GM19395 (cell line): ENCODE measurements at regions not wholly inside any gene's neighbourhood (a gene's known extent, or its start where the extent isn't known, plus 50 kb on each side); places are given as distances from the start of the nearest gene placed in this dataset.
"Not testable (repeated sequence)": the region's sequence is repeated elsewhere in the genome, so short reads cannot be mapped to it uniquely, and the experiment has no call there.

ENCODE experiments used
- ATAC-seq: cut with Tn5 transposase; IDR thresholded peaks from one replicate; pipeline ENCODE4 v1.9.1; 2021; ENCODE audit warnings: mild to moderate bottlenecking, moderate library complexity; ENCODE audit not compliant: unreplicated experiment

DNA sequence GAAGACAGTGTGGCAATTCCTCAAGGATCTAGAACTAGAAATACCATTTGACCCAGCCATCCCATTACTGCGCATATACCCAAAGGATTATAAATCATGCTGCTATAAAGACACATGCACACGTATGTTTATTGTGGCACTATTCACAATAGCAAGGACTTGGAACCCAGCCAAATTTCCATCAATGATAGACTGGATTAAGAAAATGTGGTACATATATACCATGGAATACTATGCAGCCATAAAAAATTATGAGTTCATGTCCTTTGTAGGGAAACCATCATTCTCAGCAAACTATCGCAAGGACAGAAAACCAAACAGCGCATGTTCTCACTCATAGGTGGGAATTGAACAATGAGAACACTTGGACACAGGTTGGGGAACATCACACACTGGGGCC, 729.6 kb upstream of the ARPP21 start:
- not testable (repeated sequence) for ATAC-seq

DNA sequence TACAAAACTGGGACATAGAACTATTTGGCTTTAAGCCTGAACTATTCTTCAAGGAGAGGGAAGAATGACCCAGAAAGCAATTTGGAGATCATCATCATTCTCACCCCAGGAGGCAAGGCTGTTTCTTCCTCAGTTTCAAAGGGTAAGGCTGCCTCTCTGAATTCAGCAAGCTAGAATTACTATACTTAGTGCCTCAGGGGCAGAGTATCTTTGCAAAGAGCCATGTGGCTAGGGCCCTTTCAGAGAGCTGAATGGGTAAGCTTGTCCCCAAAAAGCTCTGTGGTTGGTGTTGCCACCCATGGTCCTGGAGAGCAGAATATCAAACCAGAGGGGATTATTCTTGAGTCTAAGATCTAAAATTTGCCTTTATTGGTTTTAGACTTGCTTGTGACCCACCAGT, 720.3 kb upstream of the ARPP21 start:
- ATAC-seq = no peak

GRCh38 chr3:34920806-34921205, 718.5 kb upstream of the ARPP21 start:
- no peak for ATAC-seq

- no peak for ATAC-seq
These were observed 714.4 kb upstream of the ARPP21 start for GRCh38 chr3:34924961-34925360.

GRCh38 chr3:34925851-34926250, 713.5 kb upstream of the ARPP21 start:
- ATAC-seq = no peak

- ATAC-seq = no peak
These were observed 710.3 kb upstream of the ARPP21 start for GRCh38 chr3:34929036-34929435.

- ATAC-seq = no peak
These were observed 704.7 kb upstream of the ARPP21 start for GRCh38 chr3:34934660-34935059.

DNA sequence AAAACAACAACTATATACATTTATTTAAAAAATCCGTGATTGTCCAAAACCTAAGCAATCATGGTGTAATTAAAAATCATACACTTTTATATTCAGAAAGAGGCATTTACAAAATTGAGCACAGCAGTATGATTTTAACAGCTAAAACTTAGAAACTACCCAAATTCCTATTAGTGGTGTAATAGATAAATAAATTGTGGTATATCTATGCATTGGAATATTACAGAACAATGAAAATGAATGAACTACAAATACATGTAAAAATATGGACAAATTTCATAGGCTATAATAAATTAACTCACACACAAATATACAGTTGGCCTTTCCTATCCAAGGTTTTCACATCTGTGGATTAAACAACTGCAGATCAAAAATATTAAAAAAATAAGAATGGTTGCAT, 700.5 kb upstream of the ARPP21 start:
- no peak for ATAC-seq

GRCh38 chr3:34942256-34942655, 697.1 kb upstream of the ARPP21 start:
- ATAC-seq = no peak

- no peak for ATAC-seq
These were observed 691.5 kb upstream of the ARPP21 start for GRCh38 chr3:34947834-34948233.

DNA sequence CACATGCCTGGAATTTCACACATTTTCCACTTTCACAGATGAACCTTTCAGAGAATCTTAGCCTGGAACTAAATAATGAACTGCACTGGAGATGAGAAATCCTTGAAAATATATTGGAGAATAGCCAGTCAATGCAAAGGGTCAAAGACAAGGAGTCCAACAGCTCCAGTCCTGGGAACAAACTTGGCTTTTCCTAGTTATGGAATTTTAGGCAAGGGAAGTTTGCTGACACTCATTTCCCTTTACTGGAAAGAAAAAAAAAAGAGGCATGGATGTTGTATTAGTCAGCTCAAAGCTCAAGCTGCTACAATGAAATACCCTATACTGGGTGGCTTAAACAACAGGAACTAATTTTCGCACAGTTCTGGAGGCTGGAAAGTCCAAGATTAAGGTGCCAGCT, 690.8 kb upstream of the ARPP21 start:
- no peak for ATAC-seq

DNA sequence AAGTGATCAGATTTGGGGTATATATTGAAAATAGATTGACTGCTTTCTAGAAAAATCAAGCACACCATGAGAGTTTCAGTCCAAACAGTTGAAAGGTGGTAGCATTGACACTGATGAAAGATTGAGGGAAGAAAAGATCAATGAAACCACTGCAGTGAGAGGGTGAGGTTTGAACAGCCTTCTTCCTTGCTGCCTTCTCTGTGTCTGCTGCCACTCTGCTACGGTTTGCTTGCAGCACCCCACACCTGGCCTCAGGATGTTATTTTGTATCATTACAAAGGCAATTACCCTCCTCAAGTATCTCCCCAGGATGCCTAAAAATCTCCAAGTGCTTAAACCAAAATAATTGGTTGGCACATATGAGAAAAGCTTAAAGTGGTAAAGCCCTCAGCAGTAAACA, 683.6 kb upstream of the ARPP21 start:
- ATAC-seq = no peak

GRCh38 chr3:34956511-34956910, 682.8 kb upstream of the ARPP21 start:
- ATAC-seq = no peak

GRCh38 chr3:34957677-34958076, 681.6 kb upstream of the ARPP21 start:
- no peak for ATAC-seq

GRCh38 chr3:34969513-34969912, 669.8 kb upstream of the ARPP21 start:
- ATAC-seq = no peak

DNA sequence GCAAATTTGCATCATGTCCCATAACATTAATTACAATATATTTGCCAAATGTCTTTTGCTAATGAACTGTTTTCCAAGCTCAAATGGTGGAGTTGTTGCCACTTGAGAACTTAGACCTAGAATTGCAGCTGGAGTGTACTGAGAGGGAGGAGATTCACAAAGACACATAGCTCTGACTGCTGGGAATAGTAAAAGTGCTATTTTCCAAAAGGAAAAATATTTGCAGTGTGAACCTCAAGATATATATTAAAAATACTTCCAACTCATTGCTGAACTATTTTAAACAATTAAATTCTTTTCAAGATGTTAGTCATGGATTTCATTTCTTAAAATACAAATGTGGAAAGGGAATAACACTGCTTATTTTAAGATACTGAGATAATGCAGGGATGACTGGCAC, 666.8 kb upstream of the ARPP21 start:
- no peak for ATAC-seq

GRCh38 chr3:34973586-34973985, 665.7 kb upstream of the ARPP21 start:
- no peak for ATAC-seq

- ATAC-seq = no peak
These were observed 655.7 kb upstream of the ARPP21 start for GRCh38 chr3:34983631-34984030.

GRCh38 chr3:34988296-34988695, 651.0 kb upstream of the ARPP21 start:
- ATAC-seq = no peak

DNA sequence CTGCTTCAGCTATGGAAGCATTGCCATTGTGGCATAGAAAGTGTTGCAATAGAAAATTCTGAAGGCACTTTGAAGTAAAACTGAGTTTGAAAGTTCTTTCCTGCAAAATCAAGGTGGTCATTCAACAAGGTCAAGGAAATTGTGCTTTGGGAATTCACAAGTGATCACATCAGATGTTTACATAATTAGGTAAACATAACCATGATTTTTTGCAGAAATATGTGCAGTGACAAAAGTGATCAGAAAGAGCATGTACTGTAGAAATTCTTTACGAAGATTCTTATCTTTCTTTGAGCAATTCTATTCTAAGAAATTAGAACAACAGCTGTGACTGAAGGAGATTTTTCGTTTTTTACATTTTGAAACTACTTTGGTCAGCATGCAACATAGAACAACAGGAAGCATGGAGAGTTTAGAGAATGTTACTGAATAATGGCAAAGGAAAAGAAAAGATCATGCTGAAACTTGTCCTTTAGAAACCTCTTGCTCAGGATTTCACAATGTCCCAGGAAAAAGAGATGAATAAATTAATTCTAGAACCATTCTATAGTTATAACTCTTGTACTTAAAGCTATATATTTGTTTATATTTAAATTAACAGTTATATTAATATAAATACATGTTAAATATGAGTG, 643.4 kb upstream of the ARPP21 start:
- ATAC-seq = no peak

DNA sequence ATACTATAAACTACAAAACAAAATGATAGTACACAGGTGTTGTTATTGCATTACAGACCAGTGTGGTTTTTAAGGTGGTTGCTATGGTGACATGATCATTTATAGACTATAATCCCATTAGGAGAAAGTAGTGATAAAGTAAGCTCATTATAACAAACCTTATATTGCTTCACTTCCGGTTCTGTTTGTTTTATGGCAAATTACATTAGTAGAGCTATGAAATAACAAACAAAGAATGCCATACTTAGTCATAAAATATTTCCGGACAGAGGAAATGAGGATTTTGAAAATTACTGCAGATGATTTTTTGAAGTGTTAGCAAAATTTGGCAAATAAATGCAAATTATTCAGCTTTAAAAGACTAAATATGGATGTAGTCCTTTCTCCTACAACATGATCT, 640.4 kb upstream of the ARPP21 start:
- ATAC-seq = no peak

DNA sequence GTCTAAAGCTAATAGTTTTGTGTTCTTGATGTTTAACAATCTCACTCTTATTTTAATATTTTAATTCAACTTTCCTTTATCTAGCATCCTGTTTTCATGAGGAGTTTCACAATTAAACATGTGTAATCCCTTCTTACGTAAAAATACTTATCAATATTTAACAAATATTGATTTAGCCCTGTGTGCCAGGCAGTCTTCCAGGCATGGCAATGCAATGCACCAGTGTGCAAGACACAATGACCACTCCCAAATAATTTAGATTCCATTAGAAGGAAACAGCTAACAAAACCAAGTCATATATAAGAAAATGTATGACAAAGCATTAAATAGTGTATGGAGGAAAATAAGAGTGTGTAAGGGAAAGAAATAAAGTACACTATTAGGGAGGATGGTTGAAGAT, 627.1 kb upstream of the ARPP21 start:
- ATAC-seq = no peak

DNA sequence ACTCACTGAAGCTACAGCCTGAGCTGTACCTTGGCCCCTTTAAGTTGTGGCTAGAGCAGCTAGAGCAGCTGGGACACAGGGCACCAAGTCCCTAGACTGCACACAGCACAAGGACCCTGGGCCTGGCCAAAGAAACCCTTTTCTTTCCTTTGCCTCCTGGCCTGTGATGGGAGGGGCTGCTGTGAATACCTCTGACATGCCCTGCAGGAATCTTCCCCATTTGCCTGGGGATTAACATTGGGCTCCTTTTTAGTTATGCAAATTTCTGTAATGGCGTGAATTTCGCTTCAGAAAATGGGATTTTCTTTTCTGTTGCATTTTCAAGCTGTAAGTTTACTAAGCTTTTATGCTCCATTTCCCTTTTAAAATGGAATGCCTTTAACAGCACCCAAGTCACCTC, 611.2 kb upstream of the ARPP21 start:
- ATAC-seq = no peak
